HS-27A (cell line): ENCODE measurements at regions not wholly inside any gene's neighbourhood (a gene's known extent, or its start where the extent isn't known, plus 50 kb on each side); places are given as distances from the start of the nearest gene placed in this dataset.
"Not testable (repeated sequence)": the region's sequence is repeated elsewhere in the genome, so short reads cannot be mapped to it uniquely, and the experiment has no call there.

Source experiments
- DNase-seq: peaks from one replicate; pipeline ENCODE4 v3.0.0-alpha.2; 2012; ENCODE audit warnings: low read depth, missing footprints

DNA sequence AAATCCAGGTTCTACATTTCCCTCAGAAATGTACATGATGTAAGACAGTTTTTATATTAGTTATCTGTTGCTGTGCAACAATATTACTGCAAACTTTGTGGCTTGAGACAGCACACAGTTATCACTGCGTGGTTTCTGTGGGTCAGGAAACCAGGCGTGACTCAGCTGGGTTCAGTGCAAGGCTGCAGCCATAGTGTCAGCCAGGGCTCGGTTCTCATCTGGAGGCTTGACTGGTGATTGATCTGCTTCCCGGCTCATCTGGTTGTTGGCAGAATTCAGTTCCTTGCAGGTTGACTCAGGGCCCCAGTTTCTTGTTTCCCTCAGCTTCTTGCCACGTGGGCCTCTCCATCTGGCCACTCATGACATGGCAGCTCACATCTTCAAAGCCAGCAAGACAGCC, 146.8 kb upstream of the ROPN1B start:
- peak; percentile 15 for DNase-seq

DNA sequence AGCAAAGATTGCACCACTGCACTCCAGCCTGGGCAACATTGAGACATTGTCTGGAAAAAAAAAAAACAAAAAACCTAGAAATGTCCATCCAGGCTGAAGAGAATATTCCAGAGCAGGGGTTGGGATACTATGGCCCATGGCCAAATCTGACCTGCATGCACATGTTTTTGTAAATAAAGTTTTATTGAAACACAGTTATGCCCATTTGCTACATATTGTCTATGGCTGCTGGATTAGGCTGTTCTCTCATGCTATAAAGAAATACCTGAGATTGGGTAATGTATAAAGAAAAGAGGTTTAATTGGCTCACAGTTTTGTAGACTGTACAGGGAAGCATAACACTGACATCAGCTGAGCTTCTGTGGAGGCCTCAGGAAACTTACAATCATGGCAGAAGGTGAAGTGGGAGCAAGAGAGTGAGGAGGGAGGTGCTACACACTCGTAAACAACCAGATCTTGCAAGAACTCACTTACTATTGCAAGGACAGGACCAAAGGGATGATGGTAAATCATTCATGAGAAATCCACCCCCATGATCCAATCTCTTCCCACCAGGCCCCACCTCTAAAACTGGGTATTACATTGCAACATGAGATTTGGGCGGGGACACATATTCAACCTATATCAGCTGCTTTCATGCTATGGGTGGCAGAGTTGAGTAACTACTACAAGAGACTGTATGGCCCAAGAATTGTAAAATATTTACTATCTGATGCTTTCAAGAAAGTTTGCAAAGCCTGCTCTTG, 137.8 kb upstream of the ROPN1B start:
- not testable (repeated sequence) for DNase-seq

DNA sequence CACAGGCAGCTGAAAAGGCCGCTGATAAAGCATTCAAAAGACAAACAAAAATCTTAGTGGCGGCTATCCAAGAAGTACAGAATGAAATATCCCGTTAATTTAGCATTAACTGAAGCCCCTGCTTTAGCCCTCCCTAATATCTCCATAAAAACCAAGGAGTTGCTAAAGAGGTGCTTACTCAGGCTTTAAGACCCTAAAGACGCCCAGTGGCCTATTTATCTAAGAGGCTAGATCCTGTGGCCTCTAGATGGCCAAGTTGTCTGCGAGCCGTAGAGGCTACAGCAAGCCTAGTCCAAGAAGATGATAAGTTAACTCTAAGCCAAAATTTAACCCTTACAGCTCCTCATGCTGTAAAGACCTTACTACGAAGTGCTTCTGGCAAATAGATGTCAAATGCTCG, 133.4 kb upstream of the ROPN1B start:
- DNase-seq: not testable (repeated sequence)

DNA sequence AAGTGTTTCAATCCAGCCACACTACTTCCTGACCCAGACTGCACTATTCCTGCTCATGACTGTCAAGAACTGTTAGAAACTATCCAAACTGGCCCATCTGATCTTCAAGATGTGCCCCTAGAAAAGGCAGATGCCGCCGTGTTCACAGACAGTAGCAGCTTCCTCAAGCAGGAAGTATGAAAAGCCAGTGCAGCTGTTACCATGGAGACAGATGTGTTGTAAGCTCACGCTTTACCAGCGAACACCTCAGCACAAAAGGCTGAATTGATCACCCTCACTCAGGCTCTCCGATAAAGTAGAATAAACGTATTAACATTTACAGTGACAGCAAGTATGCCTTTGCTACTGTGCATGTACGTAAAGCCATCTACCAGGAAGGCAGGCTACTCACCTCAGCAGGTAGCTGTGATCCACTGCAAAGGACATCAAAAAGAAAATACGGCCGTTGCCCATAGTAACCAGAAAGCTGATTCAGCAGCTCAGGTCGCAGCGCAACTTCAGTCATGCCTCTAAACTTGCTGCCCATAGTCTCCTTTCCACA, 132.9 kb upstream of the ROPN1B start:
- DNase-seq: not testable (repeated sequence)

DNA sequence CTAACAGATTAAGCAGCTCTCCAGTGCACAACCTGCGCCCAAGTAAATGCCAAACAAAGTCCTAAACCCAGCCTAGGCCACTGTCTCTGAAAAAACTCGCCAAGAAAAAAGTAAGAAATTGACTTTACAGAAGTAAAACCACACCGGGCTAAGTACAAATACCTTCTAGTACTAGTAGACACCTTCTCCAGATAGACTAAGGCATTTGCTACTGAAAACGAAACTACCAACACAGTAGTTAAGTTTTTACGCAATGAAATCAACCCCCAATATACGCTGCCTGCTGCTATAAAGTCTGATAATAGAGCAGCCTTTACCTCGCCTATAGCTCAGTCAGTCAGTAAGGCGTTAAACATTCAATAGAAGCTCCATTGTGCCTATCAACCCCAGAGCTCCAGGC, 132.2 kb upstream of the ROPN1B start:
- DNase-seq: not testable (repeated sequence)

DNA sequence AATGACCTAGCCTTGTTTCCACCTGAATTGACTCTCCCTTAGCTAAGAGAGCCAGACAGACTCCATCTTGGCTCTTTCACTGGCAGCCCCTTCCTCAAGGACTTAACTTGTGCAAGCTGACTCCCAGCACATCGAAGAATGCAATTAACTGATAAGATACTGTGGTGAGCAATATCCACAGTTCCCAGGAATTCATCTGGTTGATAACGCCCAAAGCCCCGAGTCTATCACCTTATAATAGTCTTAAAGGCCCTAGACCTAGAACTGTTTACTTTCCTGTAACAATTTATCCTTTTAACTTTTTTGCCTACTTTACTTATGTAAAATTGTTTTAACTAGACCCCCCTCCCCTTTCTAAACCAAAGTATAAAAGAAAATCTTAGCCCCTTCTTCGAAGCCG, 130.1 kb upstream of the ROPN1B start:
- DNase-seq: not testable (repeated sequence)

DNA sequence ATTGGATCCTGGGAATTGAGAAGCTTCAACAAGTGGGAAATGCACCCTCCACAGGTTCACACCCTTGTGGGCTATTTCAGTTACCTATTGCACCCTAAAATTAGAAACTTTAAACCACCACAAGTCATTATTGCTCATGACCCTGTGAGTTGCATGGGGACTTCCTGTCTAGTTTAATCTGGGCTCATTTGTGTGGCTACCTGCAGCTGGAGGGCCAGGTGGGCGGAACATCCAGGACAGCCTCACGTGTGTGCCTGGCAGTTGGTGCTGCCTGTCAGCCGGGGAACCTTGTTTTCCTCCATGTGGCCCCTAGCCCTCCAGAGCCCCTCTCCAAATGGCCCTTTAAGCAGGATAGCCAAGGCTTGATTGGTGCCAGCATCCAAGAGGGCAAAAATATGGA, 128.5 kb upstream of the ROPN1B start:
- not testable (repeated sequence) for DNase-seq

DNA sequence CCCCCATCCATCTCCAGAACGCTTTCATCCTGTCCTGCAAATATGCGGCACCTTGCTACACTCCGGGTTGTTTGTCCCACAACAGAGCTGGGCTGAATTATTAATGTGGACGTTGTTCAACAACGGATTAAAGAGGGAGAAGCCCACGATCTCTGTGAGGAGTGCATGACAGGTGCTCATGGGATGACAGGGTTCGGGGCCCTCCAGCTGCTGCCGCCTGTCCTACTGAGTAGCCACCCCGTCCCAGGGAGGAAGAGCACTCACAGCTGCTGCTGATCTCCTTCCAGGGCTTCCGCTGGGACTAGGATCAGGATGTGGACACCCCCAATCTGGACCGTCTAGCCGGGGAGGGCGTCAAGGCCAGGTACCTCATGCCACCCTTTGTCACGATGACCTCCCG, 121.0 kb upstream of the ROPN1B start:
- DNase-seq: not testable (repeated sequence)

DNA sequence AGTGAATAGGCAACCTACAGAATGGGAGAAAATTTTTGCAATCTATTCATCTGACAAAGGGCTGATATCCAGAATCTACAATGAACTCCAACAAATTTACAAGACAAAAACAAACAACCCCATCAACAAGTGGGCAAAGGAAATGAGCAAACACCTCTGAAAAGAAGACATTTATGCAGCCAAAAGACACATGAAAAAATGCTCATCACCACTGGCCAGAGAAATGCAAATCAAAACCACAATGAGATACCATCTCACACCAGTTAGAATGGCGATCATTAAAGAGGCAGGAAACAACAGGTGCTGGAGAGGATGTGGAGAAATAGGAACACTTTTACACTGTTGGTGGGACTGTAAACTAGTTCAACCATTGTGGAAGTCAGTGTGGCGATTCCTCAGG, 114.0 kb upstream of the ROPN1B start:
- not testable (repeated sequence) for DNase-seq

DNA sequence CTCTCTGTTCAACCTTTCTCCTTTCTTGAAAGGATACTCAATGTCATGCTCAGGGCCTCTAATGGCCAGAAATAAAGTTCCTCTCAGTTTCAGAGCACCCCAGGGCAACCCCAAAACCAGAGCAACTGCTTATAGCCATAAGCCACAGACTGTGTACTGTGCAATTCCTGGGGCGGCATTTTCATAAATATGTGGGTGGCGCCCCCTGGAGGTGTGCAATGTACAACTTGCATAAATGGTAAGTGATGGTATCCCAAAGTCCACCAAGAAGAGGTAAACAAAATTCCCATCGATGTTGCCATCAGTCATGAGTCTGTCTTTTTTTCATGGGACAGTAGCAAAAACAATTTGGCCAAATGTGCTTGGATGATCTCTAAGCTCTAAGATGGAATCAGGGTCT, 108.4 kb upstream of the ROPN1B start:
- DNase-seq: not testable (repeated sequence)

DNA sequence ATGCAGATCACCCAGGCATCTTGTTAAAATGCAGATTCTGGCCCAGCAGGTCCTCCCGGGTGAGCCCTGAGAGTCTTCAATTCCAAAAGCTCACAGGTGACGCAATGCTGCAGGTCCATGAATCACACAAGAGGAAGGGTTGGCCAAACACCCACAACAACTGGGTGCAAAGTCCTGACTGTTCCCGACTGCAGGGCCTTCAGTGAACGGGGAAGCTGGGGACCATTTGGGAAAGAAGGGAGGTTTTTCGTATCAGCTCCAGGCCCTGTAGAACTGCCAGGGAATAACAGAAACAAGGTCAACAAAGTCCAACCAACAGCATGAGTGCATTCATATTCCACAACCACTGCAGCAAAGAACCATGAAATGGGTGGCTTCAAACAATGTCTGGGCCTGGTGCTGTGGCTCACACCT, 106.1 kb upstream of the ROPN1B start:
- DNase-seq: not testable (repeated sequence)

DNA sequence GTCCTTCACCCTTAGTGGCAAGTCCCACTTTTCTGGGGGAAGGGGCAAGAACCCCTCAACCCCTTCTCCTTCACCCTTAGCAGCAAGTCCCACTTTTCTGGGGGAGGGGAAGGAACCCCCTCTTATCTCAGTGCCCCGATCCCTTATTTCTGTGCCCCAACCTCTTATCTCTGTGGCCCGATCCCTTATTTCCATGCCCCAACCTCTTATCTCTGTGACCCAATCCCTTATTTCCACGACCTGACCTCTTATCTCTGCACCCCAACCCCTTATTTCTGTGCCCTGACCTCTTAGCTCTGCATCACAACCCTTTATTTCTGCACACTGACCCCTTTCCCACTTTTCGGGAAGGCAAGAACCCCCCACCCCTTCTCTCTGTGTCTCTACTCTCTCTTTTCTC, 104.4 kb upstream of the ROPN1B start:
- not testable (repeated sequence) for DNase-seq

DNA sequence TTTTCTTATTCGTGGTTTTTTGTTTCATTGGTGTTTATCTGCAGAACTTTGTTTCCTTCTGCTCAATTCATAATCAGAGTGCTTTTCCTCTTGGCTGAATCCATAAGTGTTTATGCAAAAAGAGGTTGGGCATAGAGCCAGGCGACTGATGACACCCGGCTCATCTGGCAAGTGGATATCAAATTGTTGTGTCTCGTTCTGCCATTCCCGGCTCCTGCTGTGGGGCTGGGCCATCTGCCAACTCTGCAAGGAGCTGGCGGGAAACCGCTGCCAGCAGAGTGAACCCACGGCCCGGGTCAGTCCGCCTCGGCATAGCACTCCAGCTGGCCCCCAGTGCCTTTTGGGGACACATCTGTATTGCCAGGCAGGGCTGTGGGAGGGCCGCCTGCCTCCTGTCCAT, 83.0 kb upstream of the ROPN1B start:
- DNase-seq: not testable (repeated sequence)

DNA sequence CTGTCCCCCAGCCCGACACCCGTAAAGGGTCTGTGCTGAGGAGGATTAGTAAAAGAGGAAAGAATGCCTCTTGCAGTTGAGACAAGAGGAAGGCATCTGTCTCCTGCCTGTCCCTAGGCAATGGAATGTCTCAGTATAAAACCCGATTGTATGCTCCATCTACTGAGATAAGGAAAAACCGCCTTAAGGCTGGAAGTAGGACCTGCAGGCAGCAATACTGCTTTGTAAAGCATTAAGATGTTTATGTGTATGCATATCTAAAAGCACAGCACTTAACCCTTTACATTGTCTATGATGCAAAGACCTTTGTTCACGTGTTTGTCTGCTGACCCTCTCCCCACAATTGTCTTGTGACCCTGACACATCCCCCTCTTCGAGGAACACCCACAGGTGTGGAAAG, 69.8 kb upstream of the ROPN1B start:
- DNase-seq: not testable (repeated sequence)

DNA sequence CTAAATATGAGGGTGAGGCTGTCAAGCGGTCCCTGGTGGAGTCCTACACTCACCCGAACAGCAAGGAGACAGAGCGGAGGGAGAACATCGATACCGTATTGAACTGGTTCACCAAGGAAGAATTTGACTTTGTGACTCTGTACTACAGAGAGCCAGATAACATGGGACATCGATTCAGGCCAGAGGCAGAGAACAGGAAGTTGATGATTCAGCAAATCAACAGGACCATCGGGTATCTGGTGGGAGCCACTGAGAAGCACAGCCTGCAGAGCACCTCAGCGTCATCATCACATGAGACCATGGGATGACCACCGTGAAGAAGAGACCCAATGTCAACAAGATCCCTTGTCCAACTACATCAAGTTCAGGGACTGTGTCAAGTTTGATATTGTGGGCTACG, 67.5 kb upstream of the ROPN1B start:
- DNase-seq: not testable (repeated sequence)

DNA sequence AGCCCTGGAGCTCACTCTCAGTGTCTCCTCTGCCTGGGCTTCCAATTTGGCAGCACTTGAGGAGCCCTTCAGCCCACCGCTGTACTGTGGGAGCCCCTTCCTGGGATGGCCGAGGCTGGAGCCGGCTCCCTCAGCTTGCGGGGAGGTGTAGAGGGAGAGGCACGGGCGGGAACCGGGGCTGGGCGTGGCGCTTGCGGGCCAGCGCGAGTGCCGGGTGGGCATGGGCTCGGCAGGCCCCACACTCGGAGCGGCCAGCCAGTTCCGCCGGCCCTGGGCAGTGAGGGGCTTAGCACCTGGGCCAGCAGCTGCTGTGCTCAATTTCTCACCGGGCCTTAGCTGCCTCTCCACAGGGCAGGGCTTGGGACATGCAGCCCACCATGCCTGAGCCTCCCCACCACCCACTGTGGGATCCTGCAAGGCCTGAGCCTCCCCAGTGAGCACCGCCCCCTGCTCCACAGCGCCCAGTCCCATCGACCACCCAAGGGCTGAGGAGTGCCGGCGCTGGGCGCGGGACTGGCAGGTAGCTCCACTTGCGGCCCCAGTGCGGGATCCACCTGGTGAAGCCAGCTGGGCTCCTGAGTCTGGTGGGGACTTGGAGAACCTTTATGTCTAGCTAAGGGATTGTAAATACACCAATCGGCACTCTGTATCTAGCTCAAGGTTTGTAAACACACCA, 65.1 kb upstream of the ROPN1B start:
- DNase-seq: not testable (repeated sequence)

DNA sequence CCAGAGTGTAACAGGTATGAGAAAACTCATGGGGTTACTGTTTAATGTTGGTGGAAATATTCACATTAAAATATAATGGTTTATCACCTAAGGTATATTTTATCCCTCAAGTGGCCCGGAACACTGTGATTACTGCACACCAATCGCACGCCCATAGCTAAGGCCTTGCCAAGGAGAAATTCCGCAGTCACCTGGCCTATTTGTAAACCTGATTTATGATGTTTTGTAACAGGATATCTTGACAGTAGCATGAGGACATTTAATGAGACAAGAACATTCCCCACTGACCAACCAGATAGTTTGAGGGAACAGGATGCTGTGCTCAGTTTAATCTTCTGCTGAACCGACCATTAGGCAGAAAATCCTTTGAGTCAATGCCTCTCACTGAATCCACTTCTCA, 61.7 kb upstream of the ROPN1B start:
- not testable (repeated sequence) for DNase-seq

DNA sequence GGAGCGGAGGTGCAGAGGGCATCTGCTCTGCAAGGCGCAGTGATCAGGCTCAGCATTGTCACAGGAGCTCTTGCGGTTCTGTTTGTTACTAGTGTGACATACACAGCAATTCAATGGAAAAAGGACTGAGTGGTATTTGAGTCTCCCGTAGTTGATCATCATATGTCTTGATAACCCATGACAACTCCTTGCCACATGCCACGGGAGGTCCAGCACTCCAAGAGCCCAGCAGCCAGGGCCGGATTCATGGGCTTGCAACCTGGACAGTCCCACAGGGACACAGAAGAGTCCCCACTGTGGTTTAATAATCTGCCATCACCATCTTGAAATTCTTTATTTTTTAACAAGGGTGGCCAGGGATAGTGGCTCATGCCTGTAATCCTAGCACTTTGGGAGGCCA, 58.1 kb upstream of the ROPN1B start:
- not testable (repeated sequence) for DNase-seq

DNA sequence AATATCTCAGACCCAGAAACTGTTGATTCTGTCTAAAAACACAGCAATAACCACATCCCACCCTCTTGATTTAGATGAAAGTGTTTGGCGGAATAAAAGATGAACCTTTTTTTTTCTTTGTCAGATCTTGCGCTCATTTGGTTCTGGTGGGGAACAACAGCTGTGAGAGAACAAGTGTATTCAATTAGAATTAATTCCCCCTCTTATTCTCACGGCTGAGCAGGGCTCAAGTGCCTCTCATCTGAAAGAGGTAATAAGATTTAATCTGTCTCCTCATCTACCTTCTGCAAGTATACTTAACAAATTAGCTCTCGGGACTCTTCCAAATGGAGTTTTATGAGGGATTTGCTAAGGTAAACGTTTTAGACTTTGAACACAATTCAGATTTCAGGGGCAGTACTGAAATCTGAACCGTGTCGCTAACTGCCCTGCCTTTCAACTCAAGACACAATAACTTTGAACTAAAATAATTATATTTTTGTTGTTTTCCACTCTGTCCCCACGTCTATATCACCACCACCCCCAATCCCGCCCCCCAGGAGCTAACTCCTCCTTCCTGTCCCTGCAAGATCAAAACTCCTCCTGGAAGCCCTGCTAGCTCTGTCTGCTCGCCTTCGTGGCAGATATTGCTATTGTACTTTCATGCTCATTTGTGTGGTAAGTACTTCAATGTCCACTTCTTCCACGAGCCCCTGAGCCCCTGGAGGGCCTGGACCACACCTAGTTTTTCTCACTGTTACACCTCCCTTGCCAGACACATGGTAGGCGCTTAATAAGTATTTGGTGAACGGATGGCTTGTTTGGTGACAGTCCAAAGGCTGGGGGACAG, 54.2 kb upstream of the ROPN1B start:
- DNase-seq: not testable (repeated sequence)

DNA sequence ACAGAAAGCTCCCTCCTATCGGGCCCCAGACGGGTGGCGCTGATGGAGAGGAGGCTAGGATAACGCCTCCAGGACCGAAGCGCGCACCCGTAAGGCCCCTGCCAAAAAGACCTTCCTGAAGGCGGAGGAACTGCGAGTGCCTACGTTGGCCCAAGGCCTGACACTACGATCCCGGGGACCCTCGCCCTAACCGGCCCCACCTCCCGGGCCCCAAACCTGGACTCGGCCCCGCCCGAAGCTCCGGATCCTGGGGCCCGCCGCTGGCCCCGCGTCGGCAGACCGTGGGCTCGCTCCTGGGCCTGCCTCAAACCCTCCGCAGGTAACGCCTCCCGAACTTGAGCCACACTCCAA, 53.6 kb upstream of the ROPN1B start:
- not testable (repeated sequence) for DNase-seq

DNA sequence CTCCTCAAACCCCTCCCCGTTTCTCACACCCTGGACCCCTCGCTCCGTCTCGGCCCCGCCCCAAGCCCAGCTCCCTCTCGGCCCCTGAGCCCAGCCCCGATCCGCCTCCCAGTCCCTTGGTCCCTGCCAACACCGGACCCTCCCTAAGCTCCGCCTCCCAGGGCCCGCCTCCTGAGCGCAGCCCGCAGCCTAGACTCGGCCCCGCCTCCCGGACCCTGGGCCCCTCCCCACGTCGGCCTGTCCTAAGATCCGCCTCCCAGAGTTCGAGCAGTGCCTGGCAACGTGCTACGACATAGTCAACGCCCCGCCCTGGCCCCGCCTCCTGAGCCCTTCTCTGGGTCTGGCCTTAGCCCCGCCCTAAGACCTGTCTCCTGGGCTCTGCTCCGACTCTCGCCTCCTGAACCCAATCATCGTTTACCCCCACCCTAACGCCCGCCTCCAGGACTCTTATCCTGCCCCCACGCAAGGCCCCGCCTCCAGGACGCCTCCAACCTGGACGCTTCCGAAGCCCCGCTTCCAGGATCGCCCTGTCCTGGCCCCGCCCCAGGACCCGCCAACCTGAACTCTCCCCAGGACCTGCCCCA, 53.1 kb upstream of the ROPN1B start:
- peak; percentile 91 for DNase-seq

DNA sequence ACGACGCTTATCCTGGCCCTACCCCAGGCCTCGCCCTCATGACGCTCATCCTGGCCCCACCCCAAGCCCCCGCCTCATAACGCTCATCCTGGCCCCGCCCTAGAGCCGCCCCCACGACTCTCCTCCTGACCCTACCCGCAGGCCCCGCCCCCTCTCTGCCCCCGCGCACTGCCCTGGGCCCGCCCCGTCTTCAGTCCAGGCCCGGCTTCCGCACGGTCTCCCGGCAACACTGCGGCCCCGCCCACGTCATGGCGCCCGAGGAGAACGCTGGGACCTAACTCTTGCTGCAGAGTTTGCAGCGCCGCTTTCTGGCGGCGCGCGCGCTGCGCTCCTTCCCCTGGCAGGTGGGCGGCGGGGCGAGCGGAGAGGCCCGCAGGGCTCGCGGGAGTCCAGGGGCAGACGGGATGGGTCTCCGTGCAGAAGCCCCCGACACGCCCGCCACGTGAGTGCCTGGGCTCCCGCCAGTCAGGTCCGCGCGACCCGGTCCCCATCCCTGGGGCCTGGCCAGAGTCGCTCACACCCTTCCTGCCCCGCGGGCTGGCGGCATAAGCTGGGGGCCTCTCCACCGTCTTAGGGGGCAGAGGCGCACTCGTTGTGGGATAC, 52.5 kb upstream of the ROPN1B start:
- DNase-seq: peak; percentile 63
